ENCODE measurements at regions not wholly inside any gene's neighbourhood (a gene's known extent, or its start where the extent isn't known, plus 50 kb on each side); places are given as distances from the start of the nearest gene placed in this dataset.

- H3K36me3 ChIP-seq (ENCODE audit: control insufficient read depth, insufficient read depth, low read length), result no peaks in the 10 kb centered on the region
- H3K27ac ChIP-seq (ENCODE audit: low read length), result no peak overlapping the region
- WGBS (ENCODE audit: insufficient coverage, low lambda C conversion rate), result no CpG with 5 or more reads among the region's 4 CpGs
- H3K4me1 ChIP-seq (ENCODE audit: control insufficient read depth, insufficient read depth, low read length), result no peaks in the 10 kb centered on the region
- H3K9me3 ChIP-seq (ENCODE audit: control insufficient read depth, low read depth, low read length), result no peaks in the 10 kb centered on the region
- H3K27me3 ChIP-seq (ENCODE audit: control insufficient read depth, insufficient read depth, low read length), result no peaks in the 10 kb centered on the region
- no peak for DNase-seq
- H3K4me3 ChIP-seq (ENCODE audit: low read length), result no peak overlapping the region
These were observed 56.4 kb upstream of the XIRP2 start for GRCh38 chr2:166831930-166832329.

- no peak for DNase-seq
- Histone ChIP-seq H3K27ac (ENCODE audit: low read length) (no peak overlapping the region), H3K4me1 (ENCODE audit: control insufficient read depth, insufficient read depth, low read length) (no peaks in the 10 kb centered on the region), H3K4me3 (ENCODE audit: low read length) (no peak overlapping the region), H3K9me3 (ENCODE audit: control insufficient read depth, low read depth, low read length) (no peaks in the 10 kb centered on the region), H3K36me3 (ENCODE audit: control insufficient read depth, insufficient read depth, low read length) (no peaks in the 10 kb centered on the region), H3K27me3 (ENCODE audit: control insufficient read depth, insufficient read depth, low read length) (no peaks in the 10 kb centered on the region)
These were observed 62.4 kb upstream of the XIRP2 start for GRCh38 chr2:166825914-166826313.

- 97% methylated on average over 4 of the region's 5 CpGs for WGBS (ENCODE audit: insufficient coverage, low lambda C conversion rate)
These were observed 73.9 kb upstream of the XIRP2 start for GRCh38 chr2:166814335-166814734.

GRCh38 chr2:166812166-166812891 lies 76.0 kb upstream of the XIRP2 start:
- H3K27me3 ChIP-seq (ENCODE audit: control insufficient read depth, insufficient read depth, low read length), result no peaks in the 10 kb centered on the region
- H3K27ac ChIP-seq (ENCODE audit: low read length), result no peak overlapping the region
- H3K4me3 ChIP-seq (ENCODE audit: low read length), result no peak overlapping the region
- H3K36me3 ChIP-seq (ENCODE audit: control insufficient read depth, insufficient read depth, low read length), result no peaks in the 10 kb centered on the region
- WGBS (ENCODE audit: insufficient coverage, low lambda C conversion rate), result 100% methylated on average over 1 of the region's 5 CpGs
- no peaks in the 10 kb centered on the region for H3K9me3 ChIP-seq (ENCODE audit: control insufficient read depth, low read depth, low read length)
- no peaks in the 10 kb centered on the region for H3K4me1 ChIP-seq (ENCODE audit: control insufficient read depth, insufficient read depth, low read length)
- DNase-seq, result no peak

More at GRCh38 chr2:166814335-166814734, 73.9 kb upstream of the XIRP2 start:
- Histone ChIP-seq H3K27ac (ENCODE audit: low read length) (no peak overlapping the region), H3K4me3 (ENCODE audit: low read length) (no peak overlapping the region), H3K27me3 (ENCODE audit: control insufficient read depth, insufficient read depth, low read length) (no peaks in the 10 kb centered on the region), H3K36me3 (ENCODE audit: control insufficient read depth, insufficient read depth, low read length) (no peaks in the 10 kb centered on the region), H3K9me3 (ENCODE audit: control insufficient read depth, low read depth, low read length) (no peaks in the 10 kb centered on the region), H3K4me1 (ENCODE audit: control insufficient read depth, insufficient read depth, low read length) (no peaks in the 10 kb centered on the region)
- DNase-seq, result no peak

- no CpG with 5 or more reads among the region's 2 CpGs for WGBS (ENCODE audit: insufficient coverage, low lambda C conversion rate)
- Histone ChIP-seq H3K36me3 (ENCODE audit: control insufficient read depth, insufficient read depth, low read length) (no peaks in the 10 kb centered on the region), H3K4me3 (ENCODE audit: low read length) (no peak overlapping the region), H3K27me3 (ENCODE audit: control insufficient read depth, insufficient read depth, low read length) (no peaks in the 10 kb centered on the region), H3K27ac (ENCODE audit: low read length) (no peak overlapping the region), H3K9me3 (ENCODE audit: control insufficient read depth, low read depth, low read length) (no peaks in the 10 kb centered on the region), H3K4me1 (ENCODE audit: control insufficient read depth, insufficient read depth, low read length) (peaks cover 2% of the 10 kb centered on the region)
- no peak for DNase-seq
These were observed 82.5 kb upstream of the XIRP2 start for GRCh38 chr2:166805753-166806152.

GRCh38 chr2:166803373-166804000 lies 84.8 kb upstream of the XIRP2 start:
- WGBS (ENCODE audit: insufficient coverage, low lambda C conversion rate), result no CpG with 5 or more reads among the region's 6 CpGs
- H3K9me3 ChIP-seq (ENCODE audit: control insufficient read depth, low read depth, low read length), result no peaks in the 10 kb centered on the region
- H3K4me1 ChIP-seq (ENCODE audit: control insufficient read depth, insufficient read depth, low read length), result peaks cover 2% of the 10 kb centered on the region
- H3K27ac ChIP-seq (ENCODE audit: low read length), result no peak overlapping the region
- no peaks in the 10 kb centered on the region for H3K27me3 ChIP-seq (ENCODE audit: control insufficient read depth, insufficient read depth, low read length)
- peak; percentile 12 to 45 for DNase-seq
- H3K4me3 ChIP-seq (ENCODE audit: low read length), result no peak overlapping the region
- no peaks in the 10 kb centered on the region for H3K36me3 ChIP-seq (ENCODE audit: control insufficient read depth, insufficient read depth, low read length)

GRCh38 chr2:166802475-166802874 lies 85.8 kb upstream of the XIRP2 start:
- DNase-seq, result no peak
- Histone ChIP-seq H3K27ac (ENCODE audit: low read length) (no peak overlapping the region), H3K36me3 (ENCODE audit: control insufficient read depth, insufficient read depth, low read length) (no peaks in the 10 kb centered on the region), H3K4me3 (ENCODE audit: low read length) (no peak overlapping the region), H3K9me3 (ENCODE audit: control insufficient read depth, low read depth, low read length) (no peaks in the 10 kb centered on the region), H3K4me1 (ENCODE audit: control insufficient read depth, insufficient read depth, low read length) (peaks cover 2% of the 10 kb centered on the region), H3K27me3 (ENCODE audit: control insufficient read depth, insufficient read depth, low read length) (no peaks in the 10 kb centered on the region)
- WGBS (ENCODE audit: insufficient coverage, low lambda C conversion rate), result 86% methylated on average over 1 of the region's 3 CpGs

- H3K27me3 ChIP-seq (ENCODE audit: control insufficient read depth, insufficient read depth, low read length), result no peaks in the 10 kb centered on the region
- H3K36me3 ChIP-seq (ENCODE audit: control insufficient read depth, insufficient read depth, low read length), result no peaks in the 10 kb centered on the region
- no CpG with 5 or more reads among the region's 3 CpGs for WGBS (ENCODE audit: insufficient coverage, low lambda C conversion rate)
- no peak overlapping the region for H3K4me3 ChIP-seq (ENCODE audit: low read length)
- H3K27ac ChIP-seq (ENCODE audit: low read length), result no peak overlapping the region
- no peaks in the 10 kb centered on the region for H3K9me3 ChIP-seq (ENCODE audit: control insufficient read depth, low read depth, low read length)
- no peak for DNase-seq
- H3K4me1 ChIP-seq (ENCODE audit: control insufficient read depth, insufficient read depth, low read length), result no peaks in the 10 kb centered on the region
These were observed 95.5 kb upstream of the XIRP2 start for GRCh38 chr2:166792808-166793207.

- H3K27me3 ChIP-seq (ENCODE audit: control insufficient read depth, insufficient read depth, low read length), result no peaks in the 10 kb centered on the region
- no peak overlapping the region for H3K4me3 ChIP-seq (ENCODE audit: low read length)
- no peak overlapping the region for H3K27ac ChIP-seq (ENCODE audit: low read length)
- H3K36me3 ChIP-seq (ENCODE audit: control insufficient read depth, insufficient read depth, low read length), result no peaks in the 10 kb centered on the region
- H3K4me1 ChIP-seq (ENCODE audit: control insufficient read depth, insufficient read depth, low read length), result peaks cover 2% of the 10 kb centered on the region
- DNase-seq, result no peak
- 100% methylated on average over 1 of the region's 1 CpG for WGBS (ENCODE audit: insufficient coverage, low lambda C conversion rate)
- no peaks in the 10 kb centered on the region for H3K9me3 ChIP-seq (ENCODE audit: control insufficient read depth, low read depth, low read length)
These were observed 101.6 kb upstream of the XIRP2 start for GRCh38 chr2:166786707-166787106.

- 20% methylated on average over 2 of the region's 8 CpGs for WGBS (ENCODE audit: insufficient coverage, low lambda C conversion rate)
These were observed 103.9 kb upstream of the XIRP2 start for GRCh38 chr2:166784296-166784946.

More at GRCh38 chr2:166784296-166784946, 103.9 kb upstream of the XIRP2 start:
- no peak for DNase-seq
- Histone ChIP-seq H3K4me3 (ENCODE audit: low read length) (no peak overlapping the region), H3K9me3 (ENCODE audit: control insufficient read depth, low read depth, low read length) (no peaks in the 10 kb centered on the region), H3K4me1 (ENCODE audit: control insufficient read depth, insufficient read depth, low read length) (peaks cover 2% of the 10 kb centered on the region), H3K36me3 (ENCODE audit: control insufficient read depth, insufficient read depth, low read length) (no peaks in the 10 kb centered on the region), H3K27ac (ENCODE audit: low read length) (no peak overlapping the region), H3K27me3 (ENCODE audit: control insufficient read depth, insufficient read depth, low read length) (no peaks in the 10 kb centered on the region)

Data from large intestine (tissue), 3 donors.